ENCODE measurements at regions not wholly inside any gene's neighbourhood (a gene's known extent, or its start where the extent isn't known, plus 50 kb on each side); places are given as distances from the start of the nearest gene placed in this dataset.

DNA sequence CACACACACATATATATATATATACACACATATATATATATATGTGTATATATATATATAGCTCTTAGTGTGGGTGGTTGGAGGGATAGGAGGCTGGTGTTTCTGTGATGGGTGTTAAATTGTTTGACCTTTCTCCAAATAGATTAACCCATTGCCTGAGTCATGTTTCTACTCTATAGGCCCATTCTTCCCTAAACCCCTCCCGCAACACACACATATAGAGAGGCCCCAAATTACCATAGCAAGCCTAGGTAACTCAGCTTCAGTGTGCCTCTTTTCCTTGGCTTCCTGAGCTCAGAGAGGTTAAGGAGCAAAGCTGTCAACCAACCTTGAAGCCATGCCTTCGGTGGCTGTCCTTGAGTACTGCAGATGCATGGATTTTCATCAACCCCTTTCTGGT, 98.7 kb upstream of the ADO start:
- DNase-seq (ENCODE audit: low read depth in 3 of 3) = no peak

DNA sequence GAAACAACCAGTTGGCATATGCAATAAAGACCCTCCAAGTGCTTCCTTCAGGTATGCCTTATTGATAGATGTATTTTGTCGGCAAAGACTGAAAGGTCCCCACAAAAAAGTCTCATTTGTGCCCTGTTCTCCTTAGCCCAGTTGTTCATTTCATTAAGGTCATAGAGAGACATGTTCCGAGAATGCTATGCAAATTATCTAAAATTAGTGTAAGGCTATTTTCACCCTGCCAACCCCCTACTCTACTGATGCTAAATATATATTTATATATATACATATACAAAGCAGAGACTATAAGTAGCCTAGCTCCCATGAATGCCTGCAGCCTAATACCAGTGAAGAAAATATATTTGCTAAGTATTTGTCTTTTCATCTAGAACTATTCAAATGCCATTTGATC, 96.7 kb upstream of the ADO start:
- DNase-seq (ENCODE audit: low read depth in 3 of 3) = no peak

DNA sequence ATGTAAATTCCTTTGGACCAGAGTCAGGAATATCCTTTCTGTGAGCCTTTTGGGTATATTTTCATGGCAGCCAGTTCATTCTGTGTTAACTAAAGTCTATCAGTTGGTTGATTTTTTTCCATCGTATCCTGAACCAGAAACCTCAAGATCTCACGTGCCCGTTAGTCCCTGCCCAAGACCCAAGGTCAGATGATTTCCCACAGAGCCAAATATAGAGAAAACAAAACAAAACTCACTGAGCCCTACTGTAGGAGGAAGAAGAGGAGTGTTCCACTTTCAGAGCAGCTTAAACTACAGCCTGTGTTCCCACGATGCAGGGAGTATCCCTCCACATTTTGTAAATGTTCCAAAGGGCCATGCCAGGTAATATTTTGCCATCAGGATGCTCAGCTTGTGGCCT, 96.0 kb upstream of the ADO start:
- no peak for DNase-seq (ENCODE audit: low read depth in 3 of 3)

DNA sequence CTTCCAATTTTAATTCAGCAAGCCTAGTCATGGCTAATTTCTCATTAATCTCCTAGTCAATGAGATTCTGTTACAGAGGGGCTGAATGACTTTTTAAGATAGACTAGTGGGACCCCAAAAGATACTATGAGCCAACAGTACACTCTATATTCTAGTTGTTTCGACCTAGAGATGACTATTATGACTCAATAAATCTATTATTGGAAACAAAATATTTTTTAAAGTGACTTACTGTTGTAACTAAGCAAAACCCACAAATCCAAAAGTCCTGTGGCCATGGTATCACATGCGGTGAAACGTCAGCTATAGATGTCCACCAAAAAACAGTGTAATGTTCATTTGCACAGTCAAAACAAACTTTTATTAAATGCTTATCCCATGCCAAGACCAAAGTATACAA, 95.3 kb upstream of the ADO start:
- DNase-seq (ENCODE audit: low read depth in 3 of 3) = no peak

DNA sequence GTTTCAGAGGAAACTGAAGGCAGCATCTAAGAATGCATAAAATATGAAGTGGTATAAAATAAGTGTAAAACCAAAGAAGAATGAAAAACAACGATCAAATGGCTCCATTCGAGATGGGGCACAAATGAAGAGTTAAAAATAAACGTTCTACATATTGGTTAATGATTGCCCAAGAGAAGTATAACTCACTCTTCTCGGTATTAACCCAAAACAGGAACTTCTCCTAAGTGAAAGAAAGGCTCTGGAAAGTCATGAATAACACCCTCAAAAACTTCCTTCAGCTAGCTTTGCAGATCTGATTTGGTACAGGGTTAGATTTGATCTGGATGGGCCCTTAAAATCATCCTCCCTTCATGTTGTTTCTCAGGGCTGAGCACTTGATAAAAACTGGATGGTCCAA, 94.3 kb upstream of the ADO start:
- DNase-seq (ENCODE audit: low read depth in 3 of 3) = no peak

DNA sequence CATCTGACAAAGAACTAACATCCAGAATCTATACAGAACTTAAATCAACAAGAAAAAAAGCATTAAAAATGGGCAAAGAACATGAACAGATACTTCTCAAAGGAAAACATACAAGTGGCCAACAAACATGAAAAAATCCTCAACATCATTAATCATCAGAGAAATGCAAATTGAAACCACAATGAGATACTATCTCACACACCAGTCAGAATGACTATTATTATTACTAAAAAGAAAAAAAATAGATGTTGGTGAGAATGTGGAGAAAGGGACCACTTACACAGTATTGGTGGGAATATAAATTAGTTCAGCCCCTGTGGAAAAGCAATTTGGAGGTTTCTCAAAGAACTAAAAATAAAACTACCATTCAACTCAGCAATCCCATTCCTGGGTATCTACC, 89.1 kb upstream of the ADO start:
- DNase-seq (ENCODE audit: low read depth in 3 of 3) = no peak

DNA sequence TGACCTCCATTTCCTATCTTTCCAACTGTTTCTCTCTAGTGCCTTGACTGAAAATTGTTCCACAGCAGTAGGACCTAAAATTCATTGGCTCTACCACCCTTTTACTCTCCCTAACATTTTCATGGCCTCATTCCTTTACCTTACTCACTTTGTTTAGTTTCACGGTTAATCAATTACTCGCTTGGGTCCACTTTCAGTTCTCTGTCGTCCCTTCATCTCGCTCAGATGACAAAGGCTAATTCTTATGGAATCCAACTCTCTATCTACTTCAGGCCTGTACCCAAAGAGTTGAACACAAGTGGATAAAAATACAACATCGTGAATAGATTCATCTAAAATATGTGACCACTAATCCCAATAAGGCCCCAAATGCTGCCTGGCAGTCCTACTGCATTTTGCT, 85.9 kb upstream of the ADO start:
- DNase-seq (ENCODE audit: low read depth in 3 of 3) = no peak

DNA sequence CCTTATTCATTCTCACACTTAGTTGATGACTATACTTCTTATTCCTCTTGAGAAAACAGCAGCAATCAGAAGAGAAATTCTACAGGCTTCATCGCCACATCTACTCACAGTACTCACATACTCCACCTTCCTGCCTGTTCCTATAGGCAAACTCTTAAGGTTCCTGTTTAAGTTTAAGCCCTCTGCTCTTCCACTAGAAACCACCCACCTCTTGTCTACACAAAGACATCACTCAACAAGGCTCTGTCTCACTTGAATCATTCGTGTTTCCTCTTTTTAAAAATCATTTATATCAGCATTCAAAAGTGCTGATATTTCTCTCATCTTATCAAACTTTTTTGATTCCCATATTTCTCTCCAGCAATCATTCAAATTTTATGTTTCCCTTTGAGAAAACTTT, 85.5 kb upstream of the ADO start:
- no peak for DNase-seq (ENCODE audit: low read depth in 3 of 3)

DNA sequence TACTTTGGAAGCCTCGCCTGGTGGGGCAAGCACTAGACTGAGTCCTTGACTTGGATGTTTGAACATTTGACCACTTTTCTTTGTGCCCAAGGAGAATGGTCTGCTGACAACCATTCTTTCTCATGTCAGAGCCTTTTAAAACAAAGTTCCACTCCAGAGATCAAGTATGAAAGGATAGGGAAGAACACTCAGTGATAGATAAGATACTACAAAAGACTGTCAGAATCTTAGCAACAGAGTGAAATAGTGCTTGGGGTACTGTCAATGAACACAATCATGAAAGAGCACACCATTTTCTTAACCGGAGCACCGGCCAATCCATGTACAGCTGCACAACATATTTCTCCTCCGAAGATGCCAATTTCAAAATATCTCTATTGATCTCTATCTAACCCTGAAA, 82.8 kb upstream of the ADO start:
- no peak for DNase-seq (ENCODE audit: low read depth in 3 of 3)

DNA sequence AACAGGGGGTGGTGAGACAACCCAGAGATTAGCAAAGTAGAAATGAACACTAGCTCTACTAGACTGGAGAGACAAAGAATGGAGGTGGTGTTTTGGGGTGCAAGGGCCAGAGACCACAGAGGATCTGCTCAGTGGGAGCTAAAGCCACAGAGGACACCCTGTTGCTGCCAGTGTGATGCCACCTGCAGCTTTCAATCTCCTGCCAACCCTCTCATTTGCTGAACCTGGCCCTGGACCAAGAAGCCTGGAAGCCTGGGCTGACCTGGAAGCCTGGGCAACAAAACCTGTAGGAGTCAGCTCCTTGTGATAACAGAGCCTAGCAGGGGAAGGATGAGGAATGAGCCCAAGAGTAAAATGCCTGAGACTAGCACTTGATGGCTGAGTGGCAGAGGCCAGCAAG, 81.1 kb upstream of the ADO start:
- DNase-seq (ENCODE audit: low read depth in 3 of 3) = no peak

DNA sequence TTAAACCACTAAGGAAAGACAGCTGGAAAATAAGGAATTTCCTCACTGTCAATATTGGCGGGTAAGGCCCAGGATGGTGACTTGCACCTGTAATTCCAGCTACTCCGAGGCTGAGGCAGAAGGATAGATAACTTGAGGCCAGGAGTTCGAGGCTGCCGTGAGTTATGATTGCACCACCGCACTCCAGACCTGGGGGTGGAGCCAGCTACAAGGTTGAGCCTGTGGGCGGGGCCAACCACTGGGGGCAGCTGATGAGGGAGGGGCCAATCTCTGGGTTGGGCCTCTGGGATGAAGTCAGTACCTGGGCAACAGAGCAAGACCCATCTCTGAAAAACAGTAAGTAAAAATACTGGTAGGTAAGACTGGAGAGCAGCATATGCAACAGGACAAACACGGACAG, 80.1 kb upstream of the ADO start:
- DNase-seq (ENCODE audit: low read depth in 3 of 3) = no peak

DNA sequence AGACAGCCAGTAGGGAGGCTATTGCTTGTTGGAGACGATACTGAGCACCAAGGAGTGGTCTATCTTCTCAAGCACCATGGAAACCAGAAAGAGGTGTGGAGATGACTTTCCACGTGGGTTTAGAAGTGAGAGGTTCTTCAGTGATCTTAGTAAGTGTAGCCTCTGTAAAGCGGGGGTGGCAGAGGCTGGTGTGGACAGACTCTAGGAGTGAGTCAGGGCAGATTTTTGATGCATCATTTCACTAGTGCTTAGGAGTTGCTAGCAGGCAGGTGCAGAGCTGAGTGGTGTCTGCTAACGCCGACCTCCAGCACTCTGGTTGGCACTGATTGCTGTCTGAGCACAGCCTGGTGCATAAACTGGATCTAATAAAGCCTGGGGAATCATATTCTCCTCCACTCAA, 78.4 kb upstream of the ADO start:
- DNase-seq (ENCODE audit: low read depth in 3 of 3) = peak in 2 of 3 experiments; percentile 27 to 45

DNA sequence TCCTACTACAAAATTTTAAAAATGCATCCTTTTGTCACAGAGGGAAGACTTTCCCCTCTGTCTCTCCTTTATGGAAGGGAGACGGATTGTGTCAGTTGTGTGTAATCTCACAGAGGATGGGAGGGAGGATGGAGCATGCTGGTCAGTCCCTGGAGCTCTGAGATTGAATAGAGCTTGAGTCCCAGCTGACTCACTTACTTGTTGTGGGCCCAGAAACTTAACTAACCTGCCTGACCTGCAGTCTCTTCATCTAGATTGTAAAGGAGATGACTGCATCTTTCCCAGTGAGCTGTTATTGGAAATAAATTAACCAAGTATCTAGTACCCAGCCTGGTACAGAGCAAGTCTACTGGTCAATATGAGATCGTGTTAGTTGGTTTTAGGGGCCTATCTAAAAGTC, 77.9 kb upstream of the ADO start:
- no peak for DNase-seq (ENCODE audit: low read depth in 3 of 3)

DNA sequence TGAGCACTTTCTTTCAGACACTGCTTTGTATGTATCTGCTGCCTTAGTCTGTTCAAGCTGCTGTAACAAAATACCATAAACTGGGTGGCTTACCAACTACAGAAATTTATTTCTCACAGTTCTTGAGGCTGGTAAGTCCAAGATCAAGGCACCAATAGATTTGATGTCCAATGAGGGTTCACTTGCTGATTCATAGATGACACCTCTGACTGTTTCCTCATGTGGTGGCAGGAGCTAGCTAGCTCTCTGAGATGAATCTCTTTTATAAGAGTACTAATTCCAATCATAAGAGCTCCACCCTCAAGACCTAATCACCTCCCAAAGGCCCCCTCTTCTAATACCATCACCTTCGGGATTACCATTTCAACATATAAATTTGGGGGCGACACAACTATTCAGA, 76.6 kb upstream of the ADO start:
- DNase-seq (ENCODE audit: low read depth in 3 of 3) = no peak

DNA sequence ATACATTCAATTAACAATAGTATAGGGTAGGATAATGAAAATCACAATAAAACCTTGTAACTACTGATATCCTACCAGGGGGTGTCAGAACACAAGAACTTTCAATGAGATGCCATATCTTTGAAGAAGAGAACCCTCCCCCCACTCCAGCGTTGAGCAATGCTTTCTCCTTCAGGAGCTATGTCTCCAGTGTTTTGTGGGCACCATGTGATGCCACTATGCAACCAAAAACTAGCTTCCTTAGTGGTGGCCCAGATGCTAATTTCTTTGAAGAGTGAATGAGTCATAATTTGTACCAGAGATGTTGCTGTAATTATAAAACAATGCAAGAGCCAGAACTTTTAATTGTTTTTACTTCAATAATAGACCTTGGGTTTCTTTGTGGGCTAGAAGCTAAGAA, 76.0 kb upstream of the ADO start:
- no peak for DNase-seq (ENCODE audit: low read depth in 3 of 3)

DNA sequence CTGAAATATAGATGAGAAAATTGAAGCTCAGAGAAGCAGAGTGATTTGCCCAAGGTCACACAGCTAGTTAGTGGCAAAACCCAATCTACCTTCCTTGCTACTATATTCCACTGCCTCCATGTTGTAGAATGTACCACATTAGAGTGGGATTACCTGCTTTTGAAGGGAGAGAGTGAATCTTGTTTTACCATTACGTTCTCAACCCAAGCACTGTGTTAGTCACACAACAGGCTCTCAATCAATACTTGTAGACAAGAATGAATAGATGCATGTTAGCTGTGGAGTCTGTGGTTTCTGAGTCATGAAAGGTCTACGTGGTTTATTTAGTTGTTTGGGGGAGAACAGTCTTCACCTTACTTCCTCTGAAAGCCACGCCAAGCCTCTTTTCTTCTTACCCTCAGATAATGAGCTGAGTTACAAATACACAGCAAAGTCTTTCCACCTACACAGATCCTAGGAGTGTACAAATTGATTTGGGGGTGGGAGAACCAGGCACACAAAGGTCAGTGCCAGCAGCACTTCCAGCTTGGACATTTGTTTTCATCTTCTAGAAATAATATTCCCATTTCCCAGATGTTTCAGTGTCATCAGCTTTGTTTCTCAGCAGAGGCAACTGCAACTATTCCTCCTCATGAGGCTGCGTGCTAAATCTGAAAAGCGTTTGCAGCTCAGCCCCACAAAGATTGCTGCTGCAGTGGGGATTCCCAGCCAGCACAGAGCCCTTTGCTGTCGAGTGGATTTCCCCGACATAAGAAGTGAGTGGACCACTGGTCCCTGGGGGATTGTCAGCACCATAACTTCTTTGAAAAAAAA, 71.5 kb upstream of the ADO start:
- DNase-seq (ENCODE audit: low read depth in 3 of 3) = peak; percentile 27 to 45 (median 30)

DNA sequence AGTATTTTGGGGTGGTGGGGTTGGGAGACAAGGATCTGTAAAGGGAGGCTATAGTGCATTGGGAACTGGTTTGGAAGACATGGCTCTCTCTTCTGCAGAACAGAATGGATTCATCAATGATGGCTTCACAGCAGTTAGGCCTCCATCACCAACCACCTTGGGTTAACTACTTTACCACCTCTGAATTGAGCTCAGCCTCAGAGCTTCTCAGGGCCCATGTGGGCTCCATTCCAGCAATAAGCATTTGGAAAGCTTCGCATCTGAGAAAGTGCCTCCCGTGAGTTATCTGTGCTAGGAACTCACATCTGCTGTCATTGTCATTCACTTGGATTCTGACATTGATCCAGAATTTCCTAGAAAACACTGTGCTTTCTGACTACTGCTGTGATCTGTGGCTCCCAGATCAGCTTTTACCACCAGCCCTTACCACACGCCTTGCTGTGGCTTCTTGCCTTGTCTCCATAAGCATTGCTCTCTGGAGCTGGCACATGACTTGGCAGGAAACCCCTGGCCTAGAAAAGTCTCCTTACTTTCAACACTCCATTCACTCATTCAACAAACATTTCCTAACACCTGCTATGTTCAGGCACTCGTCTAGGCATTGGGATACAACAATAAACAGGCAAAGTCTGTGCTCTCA, 70.7 kb upstream of the ADO start:
- DNase-seq (ENCODE audit: low read depth in 3 of 3) = no peak

DNA sequence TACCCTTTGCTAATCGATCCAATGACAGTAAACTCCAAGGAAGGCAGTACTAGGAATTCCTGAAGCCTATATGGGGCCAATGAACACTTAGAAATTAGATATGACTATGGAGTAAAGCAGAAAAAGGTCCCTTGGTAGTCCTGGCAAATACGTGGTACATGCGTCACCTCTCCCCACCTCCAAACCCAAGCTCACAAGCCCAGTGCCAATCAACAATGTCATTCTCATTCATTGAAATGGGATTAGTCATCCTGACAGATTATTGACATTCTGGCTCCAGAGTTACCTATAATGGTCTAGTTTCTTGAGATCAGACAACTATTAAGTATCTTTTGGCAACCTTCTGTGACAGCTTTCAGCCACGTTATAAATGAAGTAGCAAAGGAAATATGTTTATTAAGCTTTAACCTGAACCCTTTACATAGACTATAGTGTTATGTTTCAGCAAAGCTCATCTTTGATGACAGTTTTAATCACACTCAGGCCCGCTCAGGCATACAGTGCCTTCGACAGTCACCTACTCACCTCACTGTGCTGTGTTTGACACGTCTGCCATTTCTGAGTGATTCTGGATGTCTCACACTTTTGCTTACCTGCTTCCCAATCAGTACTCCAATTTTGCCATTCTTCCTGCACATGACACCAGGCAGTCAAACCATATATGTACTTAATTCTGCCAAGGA, 69.6 kb upstream of the ADO start:
- no peak for DNase-seq (ENCODE audit: low read depth in 3 of 3)

DNA sequence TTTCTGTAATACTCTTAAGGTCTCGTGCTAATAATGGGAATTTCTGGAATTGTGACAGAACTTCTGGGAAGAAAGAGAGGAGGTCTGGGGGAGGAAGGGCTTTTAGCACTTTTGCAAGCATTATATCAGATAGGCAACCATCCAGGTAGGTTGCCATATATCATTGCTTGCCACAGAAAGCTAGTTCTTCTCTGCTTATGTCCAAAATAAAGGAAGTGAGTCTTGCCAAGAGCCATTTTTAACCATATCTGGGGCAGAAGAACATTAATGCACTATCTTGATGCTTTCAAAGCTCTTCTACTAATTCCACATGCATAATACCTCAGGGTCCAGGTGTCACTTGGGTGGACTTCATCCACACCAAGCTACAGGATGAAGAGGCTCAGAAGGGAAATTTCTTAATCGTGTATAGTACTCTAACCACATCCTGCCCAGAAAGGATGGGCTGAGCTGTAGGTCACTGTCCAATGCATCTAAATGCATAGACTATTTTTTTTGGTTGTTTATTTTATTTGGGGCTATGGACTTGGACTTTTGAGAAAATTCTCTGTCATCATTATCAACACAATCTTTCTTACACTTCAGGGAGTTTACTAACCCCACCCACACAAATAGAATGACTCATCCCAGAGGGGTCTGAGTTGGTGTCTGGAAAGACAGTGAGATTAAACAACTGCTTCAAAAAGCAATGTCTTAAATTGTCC, 68.9 kb upstream of the ADO start:
- DNase-seq (ENCODE audit: low read depth in 3 of 3) = peak in 1 of 3 experiments; percentile 35

DNA sequence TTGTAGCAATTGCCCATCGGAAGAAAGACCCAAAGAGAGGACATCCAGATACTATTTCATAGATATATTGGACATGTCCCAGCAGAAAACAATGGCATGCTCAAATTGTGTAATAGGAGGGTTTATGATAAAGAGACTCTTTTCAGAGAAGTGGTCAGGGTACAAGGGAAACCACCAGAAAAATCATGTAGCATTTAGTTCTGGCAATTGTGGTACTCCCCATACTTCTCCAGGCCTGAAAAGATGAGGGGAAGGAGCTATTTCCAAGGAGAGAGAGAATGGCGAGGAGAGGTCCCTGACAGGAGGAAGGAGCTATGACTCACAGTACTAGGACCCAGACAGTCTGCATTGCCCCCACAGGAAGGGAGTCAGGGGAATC, 68.4 kb upstream of the ADO start:
- DNase-seq (ENCODE audit: low read depth in 3 of 3) = no peak

DNA sequence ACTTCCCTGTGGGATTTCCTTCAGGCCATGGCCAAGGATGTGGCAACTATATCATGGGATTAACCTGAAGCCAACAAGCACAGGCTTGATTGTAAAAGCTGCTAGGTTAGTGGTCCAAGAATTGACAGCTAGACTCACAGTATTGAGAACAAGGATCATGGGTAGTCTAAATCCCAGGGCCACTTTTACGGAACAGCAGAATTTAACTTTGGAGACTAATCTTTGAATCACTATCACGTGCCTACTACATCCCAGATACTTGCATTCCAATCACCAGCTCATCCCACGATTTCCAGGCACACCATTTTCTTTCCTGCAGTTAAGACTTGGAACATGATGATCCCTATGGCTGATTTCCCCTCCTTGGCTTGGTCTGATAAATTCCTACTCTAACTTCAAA, 65.6 kb upstream of the ADO start:
- DNase-seq (ENCODE audit: low read depth in 3 of 3) = no peak

DNA sequence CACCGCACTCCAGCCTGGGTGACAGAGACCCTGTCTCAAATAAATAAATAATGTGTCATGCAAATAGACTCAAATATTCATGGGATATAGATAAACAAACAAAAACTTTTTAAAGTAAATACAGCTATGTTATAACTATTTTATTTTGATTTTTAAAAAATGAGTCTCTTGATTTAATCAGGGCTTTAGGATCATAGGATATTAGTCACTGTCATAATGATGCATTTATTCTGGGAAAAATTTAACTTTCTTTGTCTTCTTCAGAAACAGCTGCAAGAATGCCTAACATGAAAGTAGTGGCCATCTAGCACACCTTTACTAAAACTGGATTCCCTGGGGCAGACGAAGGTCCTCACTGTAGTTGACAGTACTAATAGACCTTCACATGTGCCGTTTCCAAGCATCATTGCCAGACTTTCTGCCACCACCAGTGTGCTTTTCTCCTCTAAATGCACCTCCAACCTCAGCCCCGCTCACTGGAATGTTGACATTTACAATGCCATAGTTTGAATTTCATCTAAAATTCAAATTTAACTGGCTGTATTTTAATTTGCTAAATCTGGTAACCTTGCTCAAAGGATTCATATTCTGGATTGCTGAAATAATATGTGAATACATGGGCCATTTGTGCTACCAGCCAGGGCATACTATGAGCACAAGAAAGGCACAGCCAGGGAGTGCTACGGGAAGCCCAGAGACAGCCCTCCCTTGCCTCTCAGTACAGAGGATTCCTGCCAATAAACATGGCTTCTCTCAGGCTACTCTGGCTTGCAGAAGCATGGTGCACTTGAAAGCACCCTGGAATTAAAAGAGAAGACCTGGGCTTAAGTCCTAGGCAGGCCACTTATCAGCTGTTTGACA, 63.4 kb upstream of the ADO start:
- no peak for DNase-seq (ENCODE audit: low read depth in 3 of 3)
